Neural progenitor cell (in vitro differentiated cells): ENCODE measurements at regions not wholly inside any gene's neighbourhood (a gene's known extent, or its start where the extent isn't known, plus 50 kb on each side); places are given as distances from the start of the nearest gene placed in this dataset.
"Not testable (repeated sequence)": the region's sequence is repeated elsewhere in the genome, so short reads cannot be mapped to it uniquely, and the experiment has no call there.

ENCODE experiments used
- DNase-seq: peaks from one replicate; pipeline ENCODE4 v3.0.0-alpha.2; 2016; ENCODE audit warnings: low spot score
- H2AFZ ChIP-seq: fragments of 200-600 bp; sonication (generic); replicated peaks from 2 replicates; pipeline ENCODE4 v1.6.1; 2016; ENCODE audit warnings: antibody characterized with exemption
- H3F3A ChIP-seq: fragments of 200-600 bp; sonication (generic); 2 replicates; pipeline ENCODE4 v1.6.1; 2016; ENCODE audit warnings: antibody characterized with exemption, low read depth
- H3K27ac ChIP-seq: fragments of 200-600 bp; sonication (generic); 2 replicates; pipeline ENCODE4 v1.5.1; 2016; ENCODE audit warnings: mild to moderate bottlenecking
- H3K27me3 ChIP-seq: fragments of 200-600 bp; sonication (generic); 2 replicates; pipeline ENCODE4 v1.6.1; 2016; ENCODE audit warnings: mild to moderate bottlenecking, moderate library complexity
- H3K36me3 ChIP-seq: fragments of 200-600 bp; sonication (generic); 2 replicates; pipeline ENCODE4 v1.5.1; 2016
- H3K4me1 ChIP-seq: fragments of 200-600 bp; sonication (generic); 2 replicates; pipeline ENCODE4 v1.6.1; 2016; ENCODE audit warnings: mixed run types
- H3K4me2 ChIP-seq: fragments of 200-600 bp; sonication (generic); 2 replicates; pipeline ENCODE4 v1.6.1; 2016
- H3K4me3 ChIP-seq: fragments of 200-600 bp; sonication (generic); 2 replicates; pipeline ENCODE4 v1.5.1; 2016
- H3K79me2 ChIP-seq: fragments of 200-600 bp; sonication (generic); 2 replicates; pipeline ENCODE4 v1.6.1; 2016; ENCODE audit warnings: low read depth
- H3K9ac ChIP-seq: fragments of 200-600 bp; sonication (generic); 2 replicates; pipeline ENCODE4 v1.6.1; 2016
- H3K9me3 ChIP-seq: fragments of 200-600 bp; sonication (generic); 2 replicates; pipeline ENCODE4 v1.5.1; 2016; ENCODE audit warnings: low read depth
- H4K20me1 ChIP-seq: fragments of 200-600 bp; sonication (generic); 2 replicates; pipeline ENCODE4 v1.6.1; 2016; ENCODE audit warnings: low read depth
- H3K27ac Mint-ChIP-seq: 3 replicates; pipeline ENCODE4 v1.8.0; 2021; ENCODE audit warnings: mixed read lengths
- H3K27me3 Mint-ChIP-seq: 2 replicates; pipeline ENCODE4 v1.8.0; 2022; ENCODE audit warnings: low read depth, mild to moderate bottlenecking, inconsistent platforms, moderate library complexity, mixed read lengths; ENCODE audit not compliant: insufficient read depth
- H3K36me3 Mint-ChIP-seq: 3 replicates; pipeline ENCODE4 v1.8.0; 2021; ENCODE audit warnings: mixed read lengths
- H3K4me1 Mint-ChIP-seq: 3 replicates; pipeline ENCODE4 v1.8.0; 2021; ENCODE audit warnings: mixed read lengths
- H3K4me3 Mint-ChIP-seq: 3 replicates; pipeline ENCODE4 v1.8.0; 2021; ENCODE audit warnings: mild to moderate bottlenecking, moderate library complexity, mixed read lengths
- H3K9me3 Mint-ChIP-seq: 3 replicates; pipeline ENCODE4 v1.8.0; 2020; ENCODE audit warnings: mixed read lengths
- CTCF ChIP-seq: fragments of 200-600 bp; sonication (generic); IDR thresholded peaks from 2 replicates; pipeline ENCODE4 v1.5.1; 2017; ENCODE audit warnings: antibody characterized with exemption, mild to moderate bottlenecking
- EZH2 ChIP-seq: fragments of 200-600 bp; sonication (generic); IDR thresholded peaks from 2 replicates; pipeline ENCODE4 v1.6.1; 2017; ENCODE audit warnings: antibody characterized with exemption, mild to moderate bottlenecking, moderate library complexity
- EZH2phosphoT487 ChIP-seq: fragments of 200-600 bp; sonication (generic); IDR thresholded peaks from 2 replicates; pipeline ENCODE4 v1.6.1; 2017; ENCODE audit warnings: antibody characterized with exemption

GRCh38 chr1:60947367-60947766, 135.0 kb upstream of the NFIA start:
- no peaks in the 10 kb centered on the region for H3K27me3 ChIP-seq

GRCh38 chr1:60942896-60943638, 139.3 kb upstream of the NFIA start:
- Mint-ChIP-seq H3K4me1 (peaks cover 23% of the 10 kb centered on the region), H3K4me3 (no peak overlapping the region), H3K27me3 (no peaks in the 10 kb centered on the region), H3K9me3 (no peaks in the 10 kb centered on the region), H3K27ac (no peak overlapping the region), H3K36me3 (no peaks in the 10 kb centered on the region)
- Histone ChIP-seq H3K4me3 (no peak overlapping the region), H3K9me3 (no peaks in the 10 kb centered on the region), H3K4me1 (no peaks in the 10 kb centered on the region), H3K4me2 (no peak overlapping the region), H3K36me3 (no peaks in the 10 kb centered on the region), H3K27me3 (no peaks in the 10 kb centered on the region), H4K20me1 (no peaks in the 10 kb centered on the region), H2AFZ (no peak overlapping the region), H3F3A (no peaks in the 10 kb centered on the region), H3K9ac (no peak overlapping the region), H3K27ac (no peak overlapping the region), H3K79me2 (no peaks in the 10 kb centered on the region)
- DNase-seq = no peak
- TF ChIP-seq CTCF (no peak), EZH2 (no peak), EZH2phosphoT487 (no peak)

More at GRCh38 chr1:60947367-60947766, 135.0 kb upstream of the NFIA start:
- no peaks in the 10 kb centered on the region for H4K20me1 ChIP-seq
- no peak overlapping the region for H3K9ac ChIP-seq
- no peak overlapping the region for H3K27ac ChIP-seq
- peaks cover 10% of the 10 kb centered on the region for H3K4me1 ChIP-seq
- no peak overlapping the region for H3K4me2 ChIP-seq
- no peaks in the 10 kb centered on the region for H3K9me3 ChIP-seq
- H3K4me1 Mint-ChIP-seq = peaks cover 17% of the 10 kb centered on the region
- H3K79me2 ChIP-seq = no peaks in the 10 kb centered on the region
- TF ChIP-seq CTCF (no peak), EZH2 (no peak), EZH2phosphoT487 (no peak)
- peaks cover 2% of the 10 kb centered on the region for H3K27me3 Mint-ChIP-seq
- H3K4me3 ChIP-seq = no peak overlapping the region
- H3K27ac Mint-ChIP-seq = no peak overlapping the region
- no peaks in the 10 kb centered on the region for H3K36me3 ChIP-seq
- H3F3A ChIP-seq = no peaks in the 10 kb centered on the region
- H3K4me3 Mint-ChIP-seq = no peak overlapping the region
- no peak overlapping the region for H2AFZ ChIP-seq
- DNase-seq = no peak
- H3K9me3 Mint-ChIP-seq = no peaks in the 10 kb centered on the region
- H3K36me3 Mint-ChIP-seq = no peaks in the 10 kb centered on the region

- no peaks in the 10 kb centered on the region for H4K20me1 ChIP-seq
- no peaks in the 10 kb centered on the region for H3K27me3 ChIP-seq
- H3K4me3 Mint-ChIP-seq = peak overlapping the region; percentile 28
- no peak overlapping the region for H3K4me2 ChIP-seq
- H3K27ac ChIP-seq = no peak overlapping the region
- no peak overlapping the region for H3K9ac ChIP-seq
- H3K9me3 ChIP-seq = no peaks in the 10 kb centered on the region
- no peaks in the 10 kb centered on the region for H3K36me3 ChIP-seq
- no peaks in the 10 kb centered on the region for H3F3A ChIP-seq
- H3K4me1 ChIP-seq = no peaks in the 10 kb centered on the region
- TF ChIP-seq CTCF (no peak), EZH2phosphoT487 (no peak), EZH2 (no peak)
- H3K4me1 Mint-ChIP-seq = peaks cover 25% of the 10 kb centered on the region
- H3K36me3 Mint-ChIP-seq = no peaks in the 10 kb centered on the region
- no peaks in the 10 kb centered on the region for H3K27me3 Mint-ChIP-seq
- H3K9me3 Mint-ChIP-seq = no peaks in the 10 kb centered on the region
- H3K79me2 ChIP-seq = no peaks in the 10 kb centered on the region
- H2AFZ ChIP-seq = no peak overlapping the region
- no peak for DNase-seq
- H3K4me3 ChIP-seq = no peak overlapping the region
- H3K27ac Mint-ChIP-seq = no peak overlapping the region
Observed at GRCh38 chr1:60942291-60942690, 140.1 kb upstream of the NFIA start.

GRCh38 chr1:60940685-60941084, 141.7 kb upstream of the NFIA start:
- H3K36me3 Mint-ChIP-seq, H3K27me3 Mint-ChIP-seq, H3K9me3 ChIP-seq, H3K4me2 ChIP-seq, H3K4me3 ChIP-seq, DNase-seq, H3K9ac ChIP-seq, H3K9me3 Mint-ChIP-seq, H3K4me1 ChIP-seq, H3K4me3 Mint-ChIP-seq, H2AFZ ChIP-seq, H3F3A ChIP-seq, H3K27ac ChIP-seq, H4K20me1 ChIP-seq, H3K27me3 ChIP-seq, H3K79me2 ChIP-seq, H3K36me3 ChIP-seq, H3K27ac Mint-ChIP-seq: not testable (repeated sequence)
- peaks cover 38% of the 10 kb centered on the region for H3K4me1 Mint-ChIP-seq
